Endothelial cell of hepatic sinusoid (primary cell): ENCODE measurements at regions not wholly inside any gene's neighbourhood (a gene's known extent, or its start where the extent isn't known, plus 50 kb on each side); places are given as distances from the start of the nearest gene placed in this dataset.
"Not testable (repeated sequence)": the region's sequence is repeated elsewhere in the genome, so short reads cannot be mapped to it uniquely, and the experiment has no call there.

Source experiments
- in situ Hi-C: cut with HindIII; loops from 2 replicates; pipeline ENCODE4 v1.10.0; 2017; ENCODE audit warnings: low sequenced_read_pairs

DNA sequence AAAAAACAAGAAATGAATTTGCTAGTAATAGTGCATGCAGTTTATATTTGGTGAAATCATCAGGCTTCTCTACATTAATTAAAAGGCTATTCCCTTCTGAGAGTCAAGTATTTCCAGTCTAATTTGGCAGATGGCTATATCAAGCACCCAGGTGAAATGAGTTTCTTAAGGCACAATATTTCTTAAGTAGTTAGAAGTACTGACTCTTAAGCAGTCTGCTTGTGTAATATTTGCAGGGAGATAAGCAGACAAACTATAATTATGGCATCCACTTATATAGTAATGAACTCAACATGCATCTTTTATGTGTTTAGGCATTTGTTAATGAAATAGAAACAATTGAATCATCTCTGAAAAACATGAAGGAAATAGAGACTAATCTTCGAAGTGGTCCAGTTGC lies 189.2 kb downstream of the UTRN start:
- in situ Hi-C loops: no loop called here

- in situ Hi-C loops: loop anchor here (25.0 kb wide), 1 partner anchor 363 kb away; no protein-coding TSS in a partner anchor
Observed at GRCh38 chr6:144474904-144475303, 189.8 kb downstream of the UTRN start.

DNA sequence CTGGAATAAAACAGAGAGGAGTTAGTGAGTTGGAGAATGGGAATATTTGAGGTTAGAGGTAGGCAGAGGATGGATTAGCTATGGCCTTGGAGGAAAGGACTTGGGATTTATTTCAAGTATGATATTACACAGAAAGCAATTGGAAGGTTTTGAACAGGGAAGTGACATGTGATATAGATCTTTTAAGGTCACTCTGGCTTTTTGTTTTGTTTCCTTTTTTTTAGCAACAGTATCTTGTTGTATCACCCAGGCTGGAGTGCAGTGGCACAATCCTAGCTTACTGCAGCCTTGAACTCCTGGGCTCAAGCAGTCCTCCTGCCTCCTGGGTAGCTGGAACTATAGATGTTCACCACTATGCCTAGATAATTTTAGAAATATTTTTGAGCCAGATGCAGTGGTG lies 190.3 kb downstream of the UTRN start:
- in situ Hi-C loops: loop anchor here (25.0 kb wide), 1 partner anchor 363 kb away; no protein-coding TSS in a partner anchor

DNA sequence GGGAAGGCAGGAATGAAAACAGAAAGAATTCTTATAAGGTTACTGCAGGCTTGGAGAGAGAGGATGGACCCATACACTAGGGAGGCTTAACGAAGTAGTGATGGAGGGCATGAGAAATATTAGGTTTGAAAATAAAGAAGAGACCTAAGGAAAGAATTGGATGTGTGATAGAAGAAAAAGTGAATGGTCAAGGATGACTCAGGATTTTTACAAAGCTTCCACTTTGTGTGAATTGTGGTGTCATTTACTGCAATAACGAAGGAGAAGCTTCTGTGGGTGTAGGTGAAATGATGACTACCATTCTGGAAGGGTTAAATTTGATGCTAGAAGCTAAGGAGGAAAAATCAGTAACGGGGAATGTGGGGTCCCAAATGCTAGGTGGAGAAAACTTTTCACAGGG lies 191.2 kb downstream of the UTRN start:
- in situ Hi-C loops: loop anchor here (25.0 kb wide), 1 partner anchor 364 kb away; no protein-coding TSS in a partner anchor

- in situ Hi-C loops: loop anchor here (25.0 kb wide), 1 partner anchor 365 kb away; no protein-coding TSS in a partner anchor
Observed at GRCh38 chr6:144477396-144477795, 192.3 kb downstream of the UTRN start.

DNA sequence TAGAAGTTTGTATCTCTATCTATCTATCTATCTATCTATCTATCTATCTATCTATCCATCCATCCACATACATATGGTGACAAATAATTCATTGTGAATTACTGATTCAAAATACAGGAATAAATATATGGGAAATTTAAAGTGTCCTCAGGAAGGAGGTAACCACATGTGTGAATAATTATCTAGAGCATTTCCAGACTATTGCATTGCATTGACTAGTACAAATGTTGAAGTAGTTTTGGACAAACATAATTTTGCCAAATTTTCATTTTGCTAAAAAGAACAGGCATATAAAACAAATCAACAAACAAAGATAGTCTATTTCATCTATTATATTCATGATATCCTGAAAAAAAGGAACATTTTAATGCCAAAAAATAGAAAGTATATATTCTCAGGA lies 192.7 kb downstream of the UTRN start:
- in situ Hi-C loops: loop anchor here (25.0 kb wide), 1 partner anchor 366 kb away; no protein-coding TSS in a partner anchor

GRCh38 chr6:144478483-144478882 lies 193.3 kb downstream of the UTRN start:
- in situ Hi-C loops: loop anchor here (25.0 kb wide), 1 partner anchor 366 kb away; no protein-coding TSS in a partner anchor

DNA sequence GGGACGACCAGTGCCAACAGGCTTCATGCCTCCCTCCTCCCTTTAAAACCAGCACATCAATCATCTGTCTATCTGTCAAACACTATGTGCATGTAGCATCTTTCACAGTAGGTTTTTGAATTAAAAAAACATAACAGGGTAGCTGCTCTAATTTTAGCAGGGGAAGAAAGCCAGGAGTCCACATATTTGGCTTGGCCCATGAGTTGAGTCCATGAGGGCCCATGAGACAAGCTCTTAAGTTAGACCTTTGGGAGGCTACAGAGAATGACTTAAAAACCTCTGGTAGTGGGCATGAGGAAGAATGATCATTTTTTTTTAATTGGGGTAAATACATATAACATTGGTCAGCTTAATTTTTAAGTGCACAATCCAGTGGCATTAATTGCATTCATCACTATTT lies 194.9 kb downstream of the UTRN start:
- in situ Hi-C loops: loop anchor here (25.0 kb wide), 1 partner anchor 368 kb away; no protein-coding TSS in a partner anchor

- in situ Hi-C loops: loop anchor here (25.0 kb wide), 1 partner anchor 368 kb away; no protein-coding TSS in a partner anchor
Observed at GRCh38 chr6:144480473-144480872, 195.3 kb downstream of the UTRN start.

GRCh38 chr6:144481527-144481926 lies 196.4 kb downstream of the UTRN start:
- in situ Hi-C loops: loop anchor here (25.0 kb wide), 1 partner anchor 369 kb away; no protein-coding TSS in a partner anchor

DNA sequence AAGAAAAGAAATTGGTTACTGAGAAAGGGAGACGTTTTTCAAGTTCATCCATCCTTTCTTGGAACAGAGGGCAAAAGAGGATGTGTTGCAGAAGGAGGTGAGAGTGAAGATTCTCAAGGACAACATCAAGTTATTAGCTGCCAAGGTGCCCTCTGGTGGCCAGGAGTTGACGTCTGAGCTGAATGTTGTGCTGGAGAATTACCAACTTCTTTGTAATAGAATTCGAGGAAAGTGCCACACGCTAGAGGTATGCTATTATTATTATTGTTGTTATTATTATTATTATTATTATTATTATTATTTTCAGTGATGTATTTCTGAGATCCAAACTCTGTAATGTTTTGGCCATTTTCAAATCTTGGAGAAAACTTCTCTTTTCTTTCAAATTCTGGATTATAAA lies 197.0 kb downstream of the UTRN start:
- in situ Hi-C loops: loop anchor here (25.0 kb wide), 1 partner anchor 370 kb away; no protein-coding TSS in a partner anchor

DNA sequence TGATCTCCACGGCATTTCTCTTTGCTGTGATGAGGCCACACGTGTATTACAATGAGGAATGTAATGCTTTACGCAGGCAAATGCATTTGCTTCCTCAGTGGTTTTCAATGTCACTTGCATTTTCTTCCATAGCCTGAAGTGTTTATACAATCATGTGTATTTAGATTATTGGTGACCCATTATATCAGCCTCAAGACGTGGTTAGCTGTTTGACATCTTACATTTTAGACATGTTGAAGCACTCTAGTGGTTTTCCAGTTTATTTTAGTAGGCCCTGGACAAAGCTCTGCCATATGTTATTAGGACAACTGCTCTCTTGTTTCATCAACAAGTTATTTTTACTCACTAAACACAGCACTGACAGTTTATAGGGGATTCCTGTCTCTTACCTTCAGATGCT lies 200.4 kb downstream of the UTRN start:
- in situ Hi-C loops: loop anchor here (25.0 kb wide), 1 partner anchor 373 kb away; no protein-coding TSS in a partner anchor

DNA sequence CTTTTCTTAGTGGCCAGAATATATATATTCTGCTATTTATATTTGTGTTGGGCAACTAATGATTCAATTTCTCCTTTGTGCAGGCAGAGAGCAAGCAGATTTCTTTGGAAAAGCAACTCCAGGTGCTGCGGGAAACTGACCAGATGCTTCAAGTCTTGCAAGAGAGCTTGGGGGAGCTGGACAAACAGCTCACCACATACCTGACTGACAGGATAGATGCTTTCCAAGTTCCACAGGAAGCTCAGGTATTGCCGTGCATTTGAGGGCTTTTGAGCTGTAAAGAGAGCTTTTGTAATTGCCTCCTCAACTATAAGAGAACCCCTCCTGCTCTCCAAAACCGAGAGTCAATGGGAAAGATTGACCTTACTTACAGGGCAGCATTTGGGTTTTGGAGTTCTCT lies 203.5 kb downstream of the UTRN start:
- in situ Hi-C loops: loop anchor here (25.0 kb wide), 1 partner anchor 376 kb away; no protein-coding TSS in a partner anchor

- in situ Hi-C loops: loop anchor here (25.0 kb wide), 1 partner anchor 381 kb away; no protein-coding TSS in a partner anchor
Observed at GRCh38 chr6:144493035-144493910, 208.1 kb downstream of the UTRN start.

GRCh38 chr6:144495076-144495475 lies 209.9 kb downstream of the UTRN start:
- in situ Hi-C loops: loop anchor here (25.0 kb wide), 1 partner anchor 383 kb away; no protein-coding TSS in a partner anchor

- in situ Hi-C loops: loop anchor here (25.0 kb wide), 1 partner anchor 385 kb away; no protein-coding TSS in a partner anchor
Observed at GRCh38 chr6:144497650-144498049, 212.5 kb downstream of the UTRN start.

DNA sequence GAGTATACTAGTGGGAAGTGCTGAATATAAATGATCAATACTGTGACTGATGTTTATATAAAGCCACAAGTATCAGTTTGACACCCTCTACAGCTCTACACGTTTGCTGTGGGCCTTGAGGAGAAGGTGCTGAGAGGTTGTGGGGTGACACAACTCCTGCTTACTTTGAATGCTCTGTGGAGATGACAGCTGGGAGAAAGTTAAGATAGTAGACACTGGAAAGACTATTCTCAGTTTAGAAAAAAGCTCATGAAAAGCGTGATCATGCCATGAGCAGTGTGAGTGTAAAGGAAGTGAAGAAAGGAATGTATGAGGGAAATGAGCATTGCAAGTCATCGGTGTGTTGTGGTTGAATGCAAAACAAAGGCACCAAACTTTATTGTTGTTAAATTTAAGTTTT lies 215.8 kb downstream of the UTRN start:
- in situ Hi-C loops: no loop called here

GRCh38 chr6:144505214-144505613 lies 220.1 kb downstream of the UTRN start:
- in situ Hi-C loops: not testable (repeated sequence)

DNA sequence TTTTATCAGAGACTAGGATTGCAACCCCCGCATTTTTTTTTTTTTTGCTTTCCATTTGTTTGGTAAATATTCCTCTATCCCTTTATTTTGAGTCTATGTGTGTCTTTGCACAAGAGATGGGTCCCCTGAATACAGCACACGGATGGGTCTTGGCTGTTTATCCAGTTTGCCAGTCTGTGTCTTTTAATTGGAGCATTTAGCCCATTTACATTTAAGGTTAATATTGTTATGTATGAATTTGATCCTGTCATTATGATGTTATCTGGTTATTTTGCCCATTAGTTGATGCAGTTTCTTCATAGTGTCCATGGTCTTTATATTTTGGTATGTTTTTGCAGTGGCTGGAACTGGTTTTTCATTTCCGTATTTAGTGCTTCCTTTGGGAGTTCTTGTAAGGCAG lies 220.9 kb downstream of the UTRN start:
- in situ Hi-C loops: not testable (repeated sequence)

- in situ Hi-C loops: not testable (repeated sequence)
Observed at GRCh38 chr6:144507772-144508312, 222.7 kb downstream of the UTRN start.

GRCh38 chr6:144510859-144511258 lies 225.7 kb downstream of the UTRN start:
- in situ Hi-C loops: no loop called here
